H1 (cell line): ENCODE measurements at regions not wholly inside any gene's neighbourhood (a gene's known extent, or its start where the extent isn't known, plus 50 kb on each side); places are given as distances from the start of the nearest gene placed in this dataset.
A peak's percentile ranks its signal among the peaks of the same experiment; 100 is the strongest.

Experiments
- CTCF ChIA-PET: fragments of 300-600 bp; sonication (Branson Sonifier 250); formaldehyde crosslinking; loops from one replicate; lab custom pipeline; 2021; ENCODE audit not compliant: partially characterized antibody; lab: Charles Lee
- POLR2A ChIA-PET: fragments of 300-600 bp; sonication (Branson Sonifier 250); formaldehyde crosslinking; loops from one replicate; lab custom pipeline; 2021; ENCODE audit warnings: inconsistent platforms; ENCODE audit not compliant: partially characterized antibody; lab: Charles Lee
- DNase-seq, 2 experiments: peaks; one replicate each; pipeline versions ENCODE4 v3.0.0 to v3.0.0-alpha.2; 2010 to 2022; ENCODE audit warnings: low spot score in 2 of 2, low read depth in 1 of 2, mixed read lengths in 1 of 2
- FAIRE-seq: peaks from 2 replicates; lab custom pipeline; 2011; peaks lifted over from hg19 to GRCh38; lab: Jason Lieb, UNC
- H2AFZ ChIP-seq: 2 replicates; pipeline ENCODE4 v1.8.1; 2012; ENCODE audit warnings: low read length, inconsistent platforms
- H2AK5ac ChIP-seq: 2 replicates; pipeline ENCODE4 v1.6.1; 2013; ENCODE audit warnings: low read depth, low read length
- H2BK120ac ChIP-seq: replicated peaks from 2 replicates; pipeline ENCODE3; 2013; ENCODE audit warnings: low read depth, low read length, inconsistent platforms
- H2BK12ac ChIP-seq: 2 replicates; pipeline ENCODE4 v1.6.1; 2013; ENCODE audit warnings: low read depth, low read length
- H2BK15ac ChIP-seq: 2 replicates; pipeline ENCODE4 v1.6.1; 2013; ENCODE audit warnings: low read length
- H2BK20ac ChIP-seq: 2 replicates; pipeline ENCODE4 v1.6.1; 2013; ENCODE audit warnings: low read length
- H2BK5ac ChIP-seq: 2 replicates; pipeline ENCODE4 v1.6.1; 2013; ENCODE audit warnings: low read depth, low read length
- H3K14ac ChIP-seq: 2 replicates; pipeline ENCODE4 v1.6.1; 2013; ENCODE audit warnings: inconsistent platforms; ENCODE audit not compliant: insufficient read length
- H3K18ac ChIP-seq: 2 replicates; pipeline ENCODE4 v1.6.1; 2013; ENCODE audit warnings: low read length; ENCODE audit errors: extremely low read depth
- H3K23ac ChIP-seq: 2 replicates; pipeline ENCODE4 v1.6.1; 2013; ENCODE audit warnings: inconsistent platforms; ENCODE audit not compliant: insufficient read length
- H3K23me2 ChIP-seq: 2 replicates; pipeline ENCODE4 v1.6.1; 2013; ENCODE audit warnings: low read depth, low read length
- H3K27ac ChIP-seq: 2 replicates; pipeline ENCODE4 v1.6.1; 2011; ENCODE audit warnings: low read depth, low read length, inconsistent platforms
- H3K27me3 ChIP-seq, 4 experiments: replicated peaks in 1 of 4; 1 replicate in 1 of 4; 2 replicates in 3 of 4; pipeline versions ENCODE4 v1.6.1 to v1.8.1; 2011 to 2013; ENCODE audit warnings: low read length in 3 of 4, mild to moderate bottlenecking in 3 of 4, inconsistent platforms in 2 of 4, mixed read lengths in 2 of 4, moderate library complexity in 1 of 4; ENCODE audit not compliant: control insufficient read depth in 3 of 4, insufficient read depth in 3 of 4; ENCODE audit errors: extremely low read depth in 1 of 4
- H3K36me3 ChIP-seq, 4 experiments: 2 replicates each; pipeline versions ENCODE4 v1.6.1 to v1.8.1; 2011 to 2013; ENCODE audit warnings: mild to moderate bottlenecking in 4 of 4, low read length in 3 of 4, moderate library complexity in 2 of 4, control low read depth in 1 of 4, inconsistent platforms in 1 of 4; ENCODE audit not compliant: insufficient read depth in 4 of 4, control insufficient read depth in 2 of 4
- H3K4ac ChIP-seq: replicated peaks from 2 replicates; pipeline ENCODE3; 2013; ENCODE audit warnings: low read length, low read depth, mixed read lengths, inconsistent platforms; ENCODE audit not compliant: insufficient read length
- H3K4me1 ChIP-seq, 4 experiments: replicated peaks in 1 of 4; 1 replicate in 1 of 4; 2 replicates in 3 of 4; pipeline versions ENCODE4 v1.6.1 to v1.8.1; 2011 to 2013; ENCODE audit warnings: low read length in 3 of 4, inconsistent platforms in 2 of 4, mixed read lengths in 1 of 4; ENCODE audit not compliant: insufficient read depth in 4 of 4, control insufficient read depth in 3 of 4
- H3K4me2 ChIP-seq, 2 experiments: 2 replicates each; pipeline versions ENCODE4 v1.6.1 to v1.8.1; 2011 to 2013; ENCODE audit warnings: low read depth in 2 of 2, low read length in 2 of 2, control low read depth in 1 of 2, inconsistent platforms in 1 of 2, mild to moderate bottlenecking in 1 of 2; ENCODE audit not compliant: insufficient read depth in 1 of 2
- H3K4me3 ChIP-seq, 4 experiments: fragments of 200-600, 300-600 bp in 1 of 4; sonication (generic), shearing (Covaris generic), sonication (Bioruptor Twin) in 1 of 4; 2 replicates each; pipeline versions ENCODE4 v1.5.1 to v1.8.1; 2011 to 2016; ENCODE audit warnings: low read length in 4 of 4, low read depth in 3 of 4, control low read depth in 2 of 4, inconsistent platforms in 2 of 4, mild to moderate bottlenecking in 2 of 4, mixed read lengths in 1 of 4, moderate library complexity in 1 of 4; ENCODE audit not compliant: insufficient read depth in 2 of 4; ENCODE audit errors: extremely low read depth in 1 of 4
- H3K56ac ChIP-seq: replicated peaks from 2 replicates; pipeline ENCODE3; 2013; ENCODE audit warnings: low read depth, mild to moderate bottlenecking, mixed read lengths, low read length, inconsistent platforms; ENCODE audit not compliant: insufficient read length
- H3K79me1 ChIP-seq: 2 replicates; pipeline ENCODE4 v1.6.1; 2013; ENCODE audit warnings: low read depth, low read length, control low read depth
- H3K79me2 ChIP-seq, 2 experiments: 2 replicates each; pipeline versions ENCODE4 v1.6.1 to v1.8.1; 2012 to 2013; ENCODE audit warnings: low read length in 2 of 2, mild to moderate bottlenecking in 2 of 2, inconsistent platforms in 1 of 2; ENCODE audit not compliant: insufficient read depth in 2 of 2, control insufficient read depth in 1 of 2
- H3K9ac ChIP-seq, 4 experiments: replicated peaks in 1 of 4; 1 replicate in 1 of 4; 2 replicates in 3 of 4; pipeline versions ENCODE4 v1.6.1 to v1.8.1; 2011 to 2013; ENCODE audit warnings: low read depth in 3 of 4, low read length in 3 of 4, control low read depth in 2 of 4, mild to moderate bottlenecking in 2 of 4, moderate library complexity in 2 of 4, inconsistent platforms in 1 of 4; ENCODE audit errors: extremely low read depth in 1 of 4
- H3K9me3 ChIP-seq, 2 experiments: 2 replicates each; pipeline versions ENCODE4 v1.6.1 to v1.8.1; 2012 to 2013; ENCODE audit warnings: mild to moderate bottlenecking in 2 of 2, moderate library complexity in 2 of 2, control low read depth in 1 of 2, inconsistent platforms in 1 of 2, low read depth in 1 of 2, low read length in 1 of 2, mixed read lengths in 1 of 2; ENCODE audit not compliant: insufficient read depth in 2 of 2
- H4K20me1 ChIP-seq, 2 experiments: replicated peaks in 1 of 2; 2 replicates each; pipeline versions ENCODE3 to v1.8.1; 2011 to 2013; ENCODE audit warnings: inconsistent platforms in 2 of 2, low read length in 2 of 2, mild to moderate bottlenecking in 1 of 2; ENCODE audit not compliant: insufficient read depth in 2 of 2, control insufficient read depth in 1 of 2
- H4K5ac ChIP-seq: 2 replicates; pipeline ENCODE4 v1.6.1; 2013; ENCODE audit warnings: low read length, low read depth, mixed read lengths, inconsistent platforms; ENCODE audit not compliant: insufficient read length
- H4K8ac ChIP-seq: 2 replicates; pipeline ENCODE4 v1.8.0; 2013; ENCODE audit warnings: mild to moderate bottlenecking, moderate library complexity, low read length, inconsistent platforms; ENCODE audit not compliant: insufficient read depth; ENCODE audit errors: extremely low read depth
- H4K91ac ChIP-seq: replicated peaks from 2 replicates; pipeline ENCODE3; 2013; ENCODE audit warnings: low read length, mixed read lengths, inconsistent platforms; ENCODE audit not compliant: insufficient read length
- WGBS, 2 experiments: shearing (Covaris generic) in 1 of 2; methylation state at CpG; one replicate each; pipeline versions ENCODE4 v1.1.6 to v1.1.7; 2013 to 2015; ENCODE audit warnings: low lambda C conversion rate in 2 of 2, mixed read lengths in 2 of 2, inconsistent platforms in 1 of 2, low coverage in 1 of 2, missing lambda C conversion rate in 1 of 2; ENCODE audit not compliant: insufficient replicate concordance in 2 of 2, insufficient coverage in 1 of 2, insufficient read length in 1 of 2; ENCODE audit errors: extremely low coverage in 1 of 2, missing lambda C conversion rate in 1 of 2; 5-methylcytosine and 5-hydroxymethylcytosine counted together

DNA sequence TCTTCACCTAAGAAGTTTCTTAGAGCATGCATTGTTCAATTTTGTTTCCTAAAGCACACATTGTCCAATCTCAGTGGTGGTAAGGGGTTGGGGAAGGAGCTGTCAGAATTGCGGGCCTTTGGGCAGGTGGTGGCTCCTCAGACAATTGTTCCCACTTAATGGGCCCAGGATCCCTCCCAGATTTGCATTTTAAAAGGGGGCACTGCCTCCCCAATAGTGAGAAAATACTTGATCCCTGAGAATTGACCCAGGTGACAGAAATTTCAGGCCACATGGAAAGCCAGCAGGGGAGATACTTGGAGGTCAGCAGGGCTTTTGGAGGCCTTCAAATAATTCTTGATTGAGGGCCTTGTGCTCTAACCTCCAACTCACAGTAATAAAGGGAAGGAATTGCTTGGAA lies 217.1 kb downstream of the ZNF674 start:
- no peak overlapping the region for H2BK20ac ChIP-seq
- no peak overlapping the region for H3K14ac ChIP-seq
- no peaks in the 10 kb centered on the region; a peak in 1 of 8 replicates for H3K36me3 ChIP-seq
- ChIA-PET POLR2A (no interaction called here), CTCF (interaction anchor here (0.6 to 1.7 kb wide), 2 partner anchors 48 to 81 kb away, joined by 3 to 4 read pairs; no protein-coding TSS in a partner anchor)
- peak overlapping the region; percentile 60 for H4K5ac ChIP-seq
- no peaks in the 10 kb centered on the region for H3K23me2 ChIP-seq
- H4K8ac ChIP-seq, result no peak overlapping the region
- H3K9me3 ChIP-seq, result no peaks in the 10 kb centered on the region
- peak overlapping the region; percentile 59 to 74 for H3K4me2 ChIP-seq
- no peaks in the 10 kb centered on the region for H3K79me2 ChIP-seq
- no peak overlapping the region for H4K91ac ChIP-seq
- DNase-seq (no peak), FAIRE-seq (no peak)
- WGBS, 2 experiments, result no CpG with 5 or more reads among the region's 1 CpG
- H2BK12ac ChIP-seq, result peak overlapping the region; percentile 75; the same call in 1 of the 2 replicates
- H2BK15ac ChIP-seq, result no peak overlapping the region
- no peaks in the 10 kb centered on the region for H3K27me3 ChIP-seq
- no peak overlapping the region for H3K4ac ChIP-seq
- H4K20me1 ChIP-seq, result no peaks in the 10 kb centered on the region
- H3K23ac ChIP-seq, result no peak overlapping the region
- peak overlapping the region; percentile 60; the same call in 1 of the 2 replicates for H3K18ac ChIP-seq
- H3K27ac ChIP-seq, result peak overlapping the region; percentile 85
- H3K79me1 ChIP-seq, result no peaks in the 10 kb centered on the region
- no peak overlapping the region for H3K9ac ChIP-seq
- no peak overlapping the region for H3K56ac ChIP-seq
- peak overlapping the region; percentile 83; the same call in 1 of the 2 replicates for H2AK5ac ChIP-seq
- H2BK5ac ChIP-seq, result peak overlapping the region; percentile 71
- H2BK120ac ChIP-seq, result no peak overlapping the region
- peak overlapping the region in 1 of 4 experiments; percentile 44; a peak in 2 of 8 replicates for H3K4me3 ChIP-seq
- no peak overlapping the region for H2AFZ ChIP-seq
- peaks cover 5 to 18% (median 9%) of the 10 kb centered on the region in 4 experiments; a peak in 6 of 7 replicates for H3K4me1 ChIP-seq
